Endothelial cell of umbilical vein (primary cell): ENCODE measurements at regions not wholly inside any gene's neighbourhood (a gene's known extent, or its start where the extent isn't known, plus 50 kb on each side); places are given as distances from the start of the nearest gene placed in this dataset.

ENCODE experiments used
- BruUV-seq: library from RNA; stranded (reverse); fragments of 400-500 nt; replicated peaks from 2 replicates; lab custom pipeline; 2021; lab: Mats Ljungman, UMichigan
- CTCF ChIA-PET: fragments of 300-600, 350-600 bp; sonication (Branson Sonifier 250); formaldehyde crosslinking; loops from one replicate; lab custom pipeline; 2021; ENCODE audit warnings: antibody characterized with exemption, inconsistent platforms; lab: Charles Lee
- POLR2A ChIA-PET: fragments of 300-600, 350-600 bp; sonication (Branson Sonifier 250); formaldehyde crosslinking; loops from one replicate; lab custom pipeline; 2021; ENCODE audit warnings: antibody characterized with exemption, inconsistent platforms; lab: Charles Lee
- DNase-seq: peaks from one replicate; pipeline ENCODE4 v3.0.0-alpha.2; 2011; ENCODE audit warnings: low read depth, low spot score
- FAIRE-seq: peaks from 2 replicates; lab custom pipeline; 2011; peaks lifted over from hg19 to GRCh38; lab: Jason Lieb, UNC
- H2AFZ ChIP-seq: 2 replicates; pipeline ENCODE4 v1.6.0; 2012; ENCODE audit warnings: low read depth, low read length, control low read depth, inconsistent platforms
- H3K27ac ChIP-seq: 2 replicates; pipeline ENCODE4 v1.5.1; 2011; ENCODE audit warnings: low read depth, mild to moderate bottlenecking, control low read depth, low read length, moderate library complexity; ENCODE audit not compliant: insufficient read depth
- H3K27me3 ChIP-seq, 2 experiments: 2 replicates each; pipeline versions ENCODE4 v1.6.0 to v1.6.1; 2011; ENCODE audit warnings: low read length in 2 of 2, mixed read lengths in 1 of 2; ENCODE audit not compliant: control insufficient read depth in 2 of 2, insufficient read depth in 2 of 2
- H3K36me3 ChIP-seq, 2 experiments: 2 replicates in 1 of 2; 3 replicates in 1 of 2; pipeline ENCODE4 v1.5.1; 2011; ENCODE audit warnings: low read length in 2 of 2, mild to moderate bottlenecking in 1 of 2, moderate library complexity in 1 of 2; ENCODE audit not compliant: control insufficient read depth in 2 of 2, insufficient read depth in 2 of 2; ENCODE audit errors: extremely low read depth in 1 of 2
- H3K4me1 ChIP-seq: 3 replicates; pipeline ENCODE4 v1.5.1; 2011; ENCODE audit warnings: mild to moderate bottlenecking, low read length; ENCODE audit not compliant: control insufficient read depth, insufficient read depth; ENCODE audit errors: extremely low read depth
- H3K4me2 ChIP-seq: 2 replicates; pipeline ENCODE4 v1.6.1; 2011; ENCODE audit warnings: low read length, control low read depth, mixed read lengths; ENCODE audit not compliant: insufficient read depth
- H3K4me3 ChIP-seq, 3 experiments: fragments of 200-600 bp in 1 of 3; sonication (generic), shearing (Covaris generic) in 1 of 3; replicated peaks in 1 of 3; 2 replicates each; pipeline ENCODE4 v1.5.1; 2011 to 2016; ENCODE audit warnings: control low read depth in 3 of 3, low read length in 3 of 3, mild to moderate bottlenecking in 2 of 3, inconsistent platforms in 1 of 3, low read depth in 1 of 3, moderate library complexity in 1 of 3; ENCODE audit not compliant: insufficient read depth in 1 of 3
- H3K79me2 ChIP-seq: 2 replicates; pipeline ENCODE4 v1.6.0; 2012; ENCODE audit warnings: low read length, inconsistent platforms; ENCODE audit not compliant: control insufficient read depth, insufficient read depth
- H3K9ac ChIP-seq: replicated peaks from 2 replicates; pipeline ENCODE3; 2011; ENCODE audit warnings: low read length, control low read depth; ENCODE audit not compliant: insufficient read depth; ENCODE audit errors: extremely low read depth
- H3K9me1 ChIP-seq: replicated peaks from 3 replicates; pipeline ENCODE4 v1.6.0; 2011; ENCODE audit warnings: mild to moderate bottlenecking, low read length; ENCODE audit not compliant: control insufficient read depth, insufficient read depth; ENCODE audit errors: extremely low read depth
- H3K9me3 ChIP-seq: replicated peaks from 2 replicates; pipeline ENCODE4 v1.5.1; 2012; ENCODE audit warnings: low read length, inconsistent platforms; ENCODE audit not compliant: control insufficient read depth, insufficient read depth
- H4K20me1 ChIP-seq: replicated peaks from 2 replicates; pipeline ENCODE3; 2011; ENCODE audit warnings: mild to moderate bottlenecking, low read length; ENCODE audit not compliant: control insufficient read depth, insufficient read depth; ENCODE audit errors: extremely low read depth
- CTCF ChIP-seq, 2 donors: IDR thresholded peaks; 1 replicate in 1 of 2; 2 replicates in 1 of 2; pipeline ENCODE4 v1.5.1; 2011; ENCODE audit warnings: low read length in 2 of 2, mild to moderate bottlenecking in 2 of 2, moderate library complexity in 2 of 2, control low read depth in 1 of 2, inconsistent platforms in 1 of 2, low read depth in 1 of 2; ENCODE audit not compliant: insufficient read depth in 1 of 2; ENCODE audit errors: extremely low read depth in 1 of 2
- EZH2 ChIP-seq: IDR thresholded peaks from 2 replicates; pipeline ENCODE4 v1.6.1; 2012; ENCODE audit warnings: borderline replicate concordance, low read depth, mild to moderate bottlenecking, moderate library complexity, low read length, inconsistent platforms; ENCODE audit not compliant: severe bottlenecking
- FOS ChIP-seq: IDR thresholded peaks from 2 replicates; pipeline ENCODE4 v1.6.1; 2011; ENCODE audit warnings: mild to moderate bottlenecking, low read length, moderate library complexity, borderline replicate concordance; ENCODE audit not compliant: insufficient read depth
- GATA2 ChIP-seq: IDR thresholded peaks from 2 replicates; pipeline ENCODE4 v1.7.0; 2011; ENCODE audit warnings: low read depth, mild to moderate bottlenecking, moderate library complexity, mixed read lengths, low read length; ENCODE audit not compliant: insufficient read length, insufficient read depth
- JUN ChIP-seq: IDR thresholded peaks from 2 replicates; pipeline ENCODE4 v1.6.1; 2011; ENCODE audit warnings: borderline replicate concordance, low read depth; ENCODE audit not compliant: insufficient read length, insufficient read depth
- MAX ChIP-seq: IDR thresholded peaks from 2 replicates; pipeline ENCODE4 v1.6.1; 2011; ENCODE audit not compliant: insufficient read depth, insufficient read length
- MYC ChIP-seq: IDR thresholded peaks from one replicate; pipeline ENCODE4 v1.6.1; 2011; ENCODE audit warnings: mild to moderate bottlenecking, low read depth, low read length
- POLR2A ChIP-seq: IDR thresholded peaks from 2 replicates; pipeline ENCODE4 v1.6.1; 2012; ENCODE audit warnings: low read depth, mild to moderate bottlenecking, control low read depth, low read length
- POLR2AphosphoS5 ChIP-seq: IDR thresholded peaks from 2 replicates; pipeline ENCODE4 v1.6.1; 2012; ENCODE audit warnings: low read depth, mild to moderate bottlenecking, control low read depth, low read length, moderate library complexity; ENCODE audit not compliant: insufficient read depth
- dilution Hi-C: fragments of 300-500 bp; cut with MboI; formaldehyde crosslinking; loops from one replicate; pipeline ENCODE4 v1.15.0; 2019; ENCODE audit warnings: low sequenced_read_pairs; ENCODE audit not compliant: extremely low pct_ligation_motif_present
- intact Hi-C: fragments of 100-400 bp; cut with micrococcal nuclease; formaldehyde crosslinking; loops from one replicate; pipeline ENCODE4 v1.10.0; 2022

GRCh38 chr4:103370336-103370735 lies 172.2 kb upstream of the CENPE start:
- Histone ChIP-seq H4K20me1 (no peaks in the 10 kb centered on the region), H3K9me3 (no peaks in the 10 kb centered on the region), H3K4me1 (peaks cover 17% of the 10 kb centered on the region), H3K4me3 (no peak overlapping the region), H3K27ac (no peak overlapping the region), H3K4me2 (no peak overlapping the region), H3K9me1 (no peaks in the 10 kb centered on the region), H2AFZ (no peak overlapping the region), H3K27me3 (no peaks in the 10 kb centered on the region), H3K79me2 (no peaks in the 10 kb centered on the region), H3K9ac (no peak overlapping the region), H3K36me3 (no peaks in the 10 kb centered on the region)
- FAIRE-seq (no peak), DNase-seq (no peak)
- ChIA-PET CTCF (interaction anchor here (0.6 kb wide), 1 partner anchor 939 kb away, joined by 3 read pairs; no protein-coding TSS in a partner anchor), POLR2A (no interaction called here)
- TF ChIP-seq JUN (no peak), MYC (no peak), POLR2A (no peak), EZH2 (no peak), GATA2 (no peak), CTCF (IDR thresholded peaks at IDR 0.05; ENCODE audit: extremely low read depth in 1 of 2, insufficient read depth in 1 of 2, low read depth in 1 of 2, low read length in 2 of 2) (no peak)
- dilution Hi-C loops, result no loop called here
- intact Hi-C loops, result no loop called here
- no TSS peak for BruUV-seq

- Histone ChIP-seq H3K4me1 (no peaks in the 10 kb centered on the region), H3K4me3 (no peak overlapping the region), H3K27me3 (no peaks in the 10 kb centered on the region), H3K9ac (no peak overlapping the region), H2AFZ (no peak overlapping the region), H3K27ac (no peak overlapping the region), H3K9me1 (no peaks in the 10 kb centered on the region), H3K9me3 (no peaks in the 10 kb centered on the region), H3K79me2 (no peaks in the 10 kb centered on the region), H3K4me2 (no peak overlapping the region), H4K20me1 (no peaks in the 10 kb centered on the region), H3K36me3 (no peaks in the 10 kb centered on the region)
- dilution Hi-C loops, result no loop called here
- FAIRE-seq (no peak), DNase-seq (no peak)
- POLR2A ChIA-PET, result no interaction called here
- CTCF ChIA-PET, result interaction anchor here (0.9 kb wide), 1 partner anchor 22 kb away, joined by 3 read pairs; no protein-coding TSS in a partner anchor
- intact Hi-C loops, result no loop called here
- no peak for TF ChIP-seq POLR2AphosphoS5
- TF ChIP-seq MAX, result no peak
- TF ChIP-seq FOS, result no peak
- no peak for TF ChIP-seq GATA2
- TF ChIP-seq POLR2A, result no peak
- TF ChIP-seq EZH2, result no peak
- no peak for TF ChIP-seq MYC
- no peak for TF ChIP-seq JUN
- TF ChIP-seq CTCF (IDR thresholded peaks at IDR 0.05; ENCODE audit: extremely low read depth in 1 of 2, insufficient read depth in 1 of 2, low read depth in 1 of 2, low read length in 2 of 2), result no peak
- BruUV-seq, result no TSS peak
Measured at GRCh38 chr4:103365285-103365684, 167.1 kb upstream of the CENPE start.
